HCT116 (cell line): ENCODE measurements at regions not wholly inside any gene's neighbourhood (a gene's known extent, or its start where the extent isn't known, plus 50 kb on each side); places are given as distances from the start of the nearest gene placed in this dataset.

Experiments
- CTCF ChIP-seq, 3 experiments: fragments of 200-600 bp in 1 of 3; sonication (generic) in 1 of 3; IDR thresholded peaks in 2 of 3; conservative IDR thresholded peaks in 1 of 3; 2 replicates each; pipeline ENCODE4 v1.5.1; 2012 to 2017; ENCODE audit warnings: low read depth in 2 of 3, low read length in 2 of 3, antibody characterized with exemption in 1 of 3, borderline replicate concordance in 1 of 3, control low read depth in 1 of 3, mild to moderate bottlenecking in 1 of 3, mixed read lengths in 1 of 3, mixed run types in 1 of 3, moderate library complexity in 1 of 3; ENCODE audit not compliant: insufficient read depth in 1 of 3
- EGR1 ChIP-seq: IDR thresholded peaks from 2 replicates; pipeline ENCODE4 v1.6.1; 2012; ENCODE audit warnings: low read depth
- EZH2 ChIP-seq: fragments of 200-600 bp; sonication (generic); IDR thresholded peaks from 2 replicates; pipeline ENCODE4 v1.6.1; 2017; ENCODE audit warnings: antibody characterized with exemption, mixed run types
- POLR2AphosphoS5 ChIP-seq: IDR thresholded peaks from 2 replicates; pipeline ENCODE4 v1.6.1; 2011; ENCODE audit warnings: mild to moderate bottlenecking, low read depth, low read length, moderate library complexity
- RAD21 ChIP-seq: IDR thresholded peaks from 2 replicates; pipeline ENCODE4 v1.6.1; 2012; ENCODE audit warnings: low read depth, mild to moderate bottlenecking
- SIN3A ChIP-seq: IDR thresholded peaks from 2 replicates; pipeline ENCODE4 v1.6.1; 2012; ENCODE audit warnings: low read depth

- TF ChIP-seq CTCF (IDR thresholded peaks at IDR 0.05 in 2 of 3, conservative IDR thresholded peaks at IDR 0.05 in 1 of 3; ENCODE audit: borderline replicate concordance in 1 of 3, insufficient read depth in 1 of 3, low read depth in 2 of 3, low read length in 2 of 3) (no peak), POLR2AphosphoS5 (no peak), RAD21 (no peak), EGR1 (no peak), SIN3A (no peak), EZH2 (no peak)
Observed at GRCh38 chr1:83693427-83694126, 305.4 kb downstream of the TTLL7 start.
